ENCODE measurements at regions not wholly inside any gene's neighbourhood (a gene's known extent, or its start where the extent isn't known, plus 50 kb on each side); places are given as distances from the start of the nearest gene placed in this dataset.

DNA sequence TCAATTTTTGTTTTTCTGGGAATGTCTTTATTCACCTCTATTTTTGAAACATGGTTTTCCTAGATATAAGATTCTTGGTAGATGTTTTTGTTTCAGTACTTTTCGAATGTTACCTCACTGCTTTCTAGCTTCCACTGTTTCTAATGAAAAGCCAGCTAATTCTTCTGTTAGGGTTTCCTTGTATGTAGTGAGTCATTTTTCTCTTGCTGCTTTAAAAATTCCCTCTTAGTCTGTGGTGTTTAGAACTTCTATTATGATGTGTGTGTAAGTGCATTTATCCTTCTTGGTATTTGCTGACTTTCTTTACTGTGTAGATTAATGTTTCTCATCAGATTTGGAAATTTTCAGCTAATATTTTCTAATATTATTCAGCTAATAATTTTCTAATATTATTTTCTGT is 151.1 kb upstream of the OSTN start (continued):
- TF ChIP-seq, protein P1, sequence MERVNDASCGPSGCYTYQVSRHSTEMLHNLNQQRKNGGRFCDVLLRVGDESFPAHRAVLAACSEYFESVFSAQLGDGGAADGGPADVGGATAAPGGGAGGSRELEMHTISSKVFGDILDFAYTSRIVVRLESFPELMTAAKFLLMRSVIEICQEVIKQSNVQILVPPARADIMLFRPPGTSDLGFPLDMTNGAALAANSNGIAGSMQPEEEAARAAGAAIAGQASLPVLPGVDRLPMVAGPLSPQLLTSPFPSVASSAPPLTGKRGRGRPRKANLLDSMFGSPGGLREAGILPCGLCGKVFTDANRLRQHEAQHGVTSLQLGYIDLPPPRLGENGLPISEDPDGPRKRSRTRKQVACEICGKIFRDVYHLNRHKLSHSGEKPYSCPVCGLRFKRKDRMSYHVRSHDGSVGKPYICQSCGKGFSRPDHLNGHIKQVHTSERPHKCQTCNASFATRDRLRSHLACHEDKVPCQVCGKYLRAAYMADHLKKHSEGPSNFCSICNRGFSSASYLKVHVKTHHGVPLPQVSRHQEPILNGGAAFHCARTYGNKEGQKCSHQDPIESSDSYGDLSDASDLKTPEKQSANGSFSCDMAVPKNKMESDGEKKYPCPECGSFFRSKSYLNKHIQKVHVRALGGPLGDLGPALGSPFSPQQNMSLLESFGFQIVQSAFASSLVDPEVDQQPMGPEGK (CRISPR knock-in tag; IDR thresholded peaks at IDR 0.05; ENCODE audit: borderline replicate concordance): no peak
- no peak for TF ChIP-seq PPARA (CRISPR knock-in tag; IDR thresholded peaks at IDR 0.05; ENCODE audit: borderline replicate concordance)
- TF ChIP-seq SNAI2 (CRISPR knock-in tag; IDR thresholded peaks at IDR 0.05): no peak
- TF ChIP-seq CSDC2 (CRISPR knock-in tag; IDR thresholded peaks at IDR 0.05): no peak
- TF ChIP-seq ZNF8 (CRISPR knock-in tag; IDR thresholded peaks at IDR 0.05): no peak
- TF ChIP-seq, protein P2, sequence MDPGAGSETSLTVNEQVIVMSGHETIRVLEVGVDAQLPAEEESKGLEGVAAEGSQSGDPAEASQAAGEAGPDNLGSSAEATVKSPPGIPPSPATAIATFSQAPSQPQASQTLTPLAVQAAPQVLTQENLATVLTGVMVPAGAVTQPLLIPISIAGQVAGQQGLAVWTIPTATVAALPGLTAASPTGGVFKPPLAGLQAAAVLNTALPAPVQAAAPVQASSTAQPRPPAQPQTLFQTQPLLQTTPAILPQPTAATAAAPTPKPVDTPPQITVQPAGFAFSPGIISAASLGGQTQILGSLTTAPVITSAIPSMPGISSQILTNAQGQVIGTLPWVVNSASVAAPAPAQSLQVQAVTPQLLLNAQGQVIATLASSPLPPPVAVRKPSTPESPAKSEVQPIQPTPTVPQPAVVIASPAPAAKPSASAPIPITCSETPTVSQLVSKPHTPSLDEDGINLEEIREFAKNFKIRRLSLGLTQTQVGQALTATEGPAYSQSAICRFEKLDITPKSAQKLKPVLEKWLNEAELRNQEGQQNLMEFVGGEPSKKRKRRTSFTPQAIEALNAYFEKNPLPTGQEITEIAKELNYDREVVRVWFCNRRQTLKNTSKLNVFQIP (CRISPR knock-in tag; IDR thresholded peaks at IDR 0.05; ENCODE audit: borderline replicate concordance, low read depth): no peak
- TF ChIP-seq ZFP3 (CRISPR knock-in tag; IDR thresholded peaks at IDR 0.05): no peak
- no peak for TF ChIP-seq ZNF70 (CRISPR knock-in tag; IDR thresholded peaks at IDR 0.05)

DNA sequence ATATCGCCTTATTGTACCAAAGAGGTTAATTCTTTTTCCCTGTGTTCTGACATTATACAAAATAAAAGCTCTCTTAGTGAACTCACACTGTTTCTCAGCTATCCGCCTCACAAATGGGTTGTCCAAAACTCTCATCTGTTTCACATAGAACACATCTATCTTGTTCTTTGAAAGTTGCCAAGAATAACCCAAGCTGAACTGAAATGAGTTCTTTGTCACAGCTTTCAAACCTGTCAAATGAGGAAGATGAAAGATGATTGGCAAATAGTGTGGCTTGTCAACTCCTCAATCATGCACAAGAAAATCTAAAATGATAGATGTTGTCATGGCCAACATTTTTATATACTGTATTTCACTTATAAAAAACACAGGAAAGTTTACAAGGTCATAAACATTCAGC is 168.1 kb upstream of the OSTN start:
- no peak for ATAC-seq
- TF ChIP-seq CSDC2 (CRISPR knock-in tag; IDR thresholded peaks at IDR 0.05): no peak

DNA sequence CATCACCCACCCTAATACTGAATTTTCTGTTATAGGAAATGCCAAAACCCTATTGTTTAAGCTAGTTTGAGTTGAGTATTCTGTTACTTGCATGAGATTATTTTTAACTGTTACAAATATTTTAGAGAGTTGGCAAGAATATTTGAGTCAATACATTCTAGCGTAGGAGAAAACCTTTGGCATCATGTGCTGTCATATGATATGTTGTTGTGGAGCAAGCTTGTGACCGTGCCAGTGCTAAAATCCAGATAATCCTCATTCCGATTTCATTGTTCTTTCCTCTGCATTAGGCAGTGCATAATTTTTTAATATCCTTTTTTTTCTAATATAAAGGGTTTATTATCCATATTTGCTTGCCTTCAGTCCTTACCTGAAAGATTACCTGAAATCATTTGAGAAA is 168.0 kb upstream of the GMNC start:
- TF ChIP-seq RARB (CRISPR knock-in tag; IDR thresholded peaks at IDR 0.05): no peak
- TF ChIP-seq ZNF8 (CRISPR knock-in tag; IDR thresholded peaks at IDR 0.05): no peak
- ATAC-seq: no peak

DNA sequence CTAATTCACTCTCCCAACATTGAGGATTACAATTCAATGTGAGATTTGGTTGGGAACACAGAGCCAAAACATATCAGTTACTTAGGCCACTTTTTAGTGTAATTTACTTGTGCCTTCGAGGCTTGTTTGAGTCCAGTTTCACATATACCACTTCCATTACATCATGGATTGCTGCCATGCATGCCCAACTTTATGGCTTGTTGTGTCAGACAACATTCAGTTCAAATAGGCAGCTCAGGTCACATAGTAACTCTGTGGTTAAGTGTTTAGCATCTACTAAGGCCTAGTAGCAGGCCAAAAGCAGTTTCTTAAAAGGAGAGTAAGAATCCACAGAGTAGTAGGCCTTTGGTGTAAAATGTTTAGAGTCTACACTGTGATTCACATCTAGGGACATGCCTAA is 164.3 kb upstream of the GMNC start:
- TF ChIP-seq CSDC2 (CRISPR knock-in tag; IDR thresholded peaks at IDR 0.05): no peak
- TF ChIP-seq PPARA (CRISPR knock-in tag; IDR thresholded peaks at IDR 0.05; ENCODE audit: borderline replicate concordance): no peak
- TF ChIP-seq, protein P3, sequence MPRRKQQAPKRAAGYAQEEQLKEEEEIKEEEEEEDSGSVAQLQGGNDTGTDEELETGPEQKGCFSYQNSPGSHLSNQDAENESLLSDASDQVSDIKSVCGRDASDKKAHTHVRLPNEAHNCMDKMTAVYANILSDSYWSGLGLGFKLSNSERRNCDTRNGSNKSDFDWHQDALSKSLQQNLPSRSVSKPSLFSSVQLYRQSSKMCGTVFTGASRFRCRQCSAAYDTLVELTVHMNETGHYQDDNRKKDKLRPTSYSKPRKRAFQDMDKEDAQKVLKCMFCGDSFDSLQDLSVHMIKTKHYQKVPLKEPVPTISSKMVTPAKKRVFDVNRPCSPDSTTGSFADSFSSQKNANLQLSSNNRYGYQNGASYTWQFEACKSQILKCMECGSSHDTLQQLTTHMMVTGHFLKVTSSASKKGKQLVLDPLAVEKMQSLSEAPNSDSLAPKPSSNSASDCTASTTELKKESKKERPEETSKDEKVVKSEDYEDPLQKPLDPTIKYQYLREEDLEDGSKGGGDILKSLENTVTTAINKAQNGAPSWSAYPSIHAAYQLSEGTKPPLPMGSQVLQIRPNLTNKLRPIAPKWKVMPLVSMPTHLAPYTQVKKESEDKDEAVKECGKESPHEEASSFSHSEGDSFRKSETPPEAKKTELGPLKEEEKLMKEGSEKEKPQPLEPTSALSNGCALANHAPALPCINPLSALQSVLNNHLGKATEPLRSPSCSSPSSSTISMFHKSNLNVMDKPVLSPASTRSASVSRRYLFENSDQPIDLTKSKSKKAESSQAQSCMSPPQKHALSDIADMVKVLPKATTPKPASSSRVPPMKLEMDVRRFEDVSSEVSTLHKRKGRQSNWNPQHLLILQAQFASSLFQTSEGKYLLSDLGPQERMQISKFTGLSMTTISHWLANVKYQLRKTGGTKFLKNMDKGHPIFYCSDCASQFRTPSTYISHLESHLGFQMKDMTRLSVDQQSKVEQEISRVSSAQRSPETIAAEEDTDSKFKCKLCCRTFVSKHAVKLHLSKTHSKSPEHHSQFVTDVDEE (CRISPR knock-in tag; IDR thresholded peaks at IDR 0.05): no peak
- TF ChIP-seq, protein P4, sequence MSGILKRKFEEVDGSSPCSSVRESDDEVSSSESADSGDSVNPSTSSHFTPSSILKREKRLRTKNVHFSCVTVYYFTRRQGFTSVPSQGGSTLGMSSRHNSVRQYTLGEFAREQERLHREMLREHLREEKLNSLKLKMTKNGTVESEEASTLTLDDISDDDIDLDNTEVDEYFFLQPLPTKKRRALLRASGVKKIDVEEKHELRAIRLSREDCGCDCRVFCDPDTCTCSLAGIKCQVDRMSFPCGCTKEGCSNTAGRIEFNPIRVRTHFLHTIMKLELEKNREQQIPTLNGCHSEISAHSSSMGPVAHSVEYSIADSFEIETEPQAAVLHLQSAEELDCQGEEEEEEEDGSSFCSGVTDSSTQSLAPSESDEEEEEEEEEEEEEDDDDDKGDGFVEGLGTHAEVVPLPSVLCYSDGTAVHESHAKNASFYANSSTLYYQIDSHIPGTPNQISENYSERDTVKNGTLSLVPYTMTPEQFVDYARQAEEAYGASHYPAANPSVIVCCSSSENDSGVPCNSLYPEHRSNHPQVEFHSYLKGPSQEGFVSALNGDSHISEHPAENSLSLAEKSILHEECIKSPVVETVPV (CRISPR knock-in tag; IDR thresholded peaks at IDR 0.05): no peak
- no peak for TF ChIP-seq SNAI2 (CRISPR knock-in tag; IDR thresholded peaks at IDR 0.05)
- TF ChIP-seq ZNF8 (CRISPR knock-in tag; IDR thresholded peaks at IDR 0.05): no peak
- TF ChIP-seq ZFP3 (CRISPR knock-in tag; IDR thresholded peaks at IDR 0.05): no peak
- TF ChIP-seq OSR1 (CRISPR knock-in tag; IDR thresholded peaks at IDR 0.05): no peak
- no peak for TF ChIP-seq TCF4 (CRISPR knock-in tag; IDR thresholded peaks at IDR 0.05; ENCODE audit: borderline replicate concordance)
- TF ChIP-seq ZFP30 (CRISPR knock-in tag; IDR thresholded peaks at IDR 0.05): no peak
- no peak for ATAC-seq

DNA sequence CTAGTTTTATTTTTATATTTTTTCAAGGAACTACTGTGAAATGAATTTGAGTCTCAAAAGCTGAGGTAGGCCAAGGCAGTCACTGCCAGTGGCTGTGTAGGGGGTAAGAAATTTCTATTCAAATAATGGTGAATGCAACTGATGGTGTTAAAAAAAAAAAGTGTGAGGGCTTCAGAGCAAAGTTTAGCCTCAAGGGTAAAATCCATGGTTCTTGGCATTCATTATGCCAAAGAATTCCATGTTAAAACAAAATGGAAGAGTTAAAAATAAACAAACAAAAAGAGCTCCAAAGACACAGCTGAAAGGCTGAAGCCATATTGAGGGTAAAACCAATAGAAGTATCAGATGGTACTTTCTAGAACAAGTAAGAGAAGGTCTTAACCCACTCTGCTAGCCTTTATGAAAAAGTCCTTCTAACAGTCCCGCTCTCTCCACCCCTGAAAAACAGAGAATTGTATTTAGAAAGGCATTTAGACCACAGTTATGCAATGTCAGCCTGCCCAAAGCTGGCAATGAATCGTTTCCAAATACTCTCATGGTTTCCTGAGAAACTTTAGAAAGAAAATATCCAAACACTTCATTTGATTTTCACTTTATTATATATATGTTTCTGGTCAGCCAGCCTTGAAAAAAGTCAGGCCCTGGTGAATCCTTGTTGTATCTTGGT is 158.4 kb upstream of the GMNC start:
- ATAC-seq: no peak
- TF ChIP-seq, protein P3 (CRISPR knock-in tag; IDR thresholded peaks at IDR 0.05): no peak
- TF ChIP-seq CSDC2 (CRISPR knock-in tag; IDR thresholded peaks at IDR 0.05) (no peak), ZFP30 (CRISPR knock-in tag; IDR thresholded peaks at IDR 0.05) (no peak), BACH2 (CRISPR knock-in tag; IDR thresholded peaks at IDR 0.05; ENCODE audit: borderline replicate concordance) (no peak), ZFP3 (CRISPR knock-in tag; IDR thresholded peaks at IDR 0.05) (no peak), SNAI2 (CRISPR knock-in tag; IDR thresholded peaks at IDR 0.05) (no peak), RARB (CRISPR knock-in tag; IDR thresholded peaks at IDR 0.05) (no peak)
- TF ChIP-seq, protein P2 (CRISPR knock-in tag; IDR thresholded peaks at IDR 0.05; ENCODE audit: borderline replicate concordance, low read depth): no peak
- TF ChIP-seq, protein P4 (CRISPR knock-in tag; IDR thresholded peaks at IDR 0.05): no peak

All from SK-N-SH treated with all-trans-retinoic acid at 6 μM for 48 hours (cell line).